CD4-positive, alpha-beta T cell (primary cell): ENCODE measurements at regions not wholly inside any gene's neighbourhood (a gene's known extent, or its start where the extent isn't known, plus 50 kb on each side); places are given as distances from the start of the nearest gene placed in this dataset.

ENCODE experiments used
- ATAC-seq: fragments of 200-7000 bp; cut with Tn5 transposase; one replicate; pipeline ENCODE4 v1.10.0; 2022; ENCODE audit warnings: mild to moderate bottlenecking; ENCODE audit not compliant: poor library complexity
- CTCF ChIA-PET: fragments of 350-600 bp; sonication (Branson Sonifier 250); formaldehyde crosslinking; loops from one replicate; lab custom pipeline; 2021; ENCODE audit warnings: antibody characterized with exemption, inconsistent platforms; lab: Charles Lee
- POLR2A ChIA-PET: fragments of 350-600 bp; sonication (Branson Sonifier 250); formaldehyde crosslinking; loops from one replicate; lab custom pipeline; 2021; ENCODE audit warnings: antibody characterized with exemption, inconsistent platforms; lab: Charles Lee
- DNase-seq, 14 experiments: peaks; one replicate each; pipeline ENCODE4 v3.0.0-alpha.2; 2013 to 2020; ENCODE audit warnings: mixed read lengths in 2 of 14
- H3K27ac ChIP-seq, 2 donors: one replicate each; pipeline versions ENCODE4 v1.5.1 to v1.7.0; 2013; ENCODE audit warnings: low read length in 2 of 2, low read depth in 1 of 2, mild to moderate bottlenecking in 1 of 2
- H3K27me3 ChIP-seq, 2 experiments: 1 replicate in 1 of 2; 2 replicates in 1 of 2; pipeline versions ENCODE4 v1.6.1 to v1.7.0; 2013; ENCODE audit warnings: low read length in 2 of 2, control low read depth in 1 of 2, mild to moderate bottlenecking in 1 of 2, moderate library complexity in 1 of 2; ENCODE audit not compliant: insufficient read depth in 2 of 2, control insufficient read depth in 1 of 2
- H3K36me3 ChIP-seq: one replicate; pipeline ENCODE4 v1.6.1; 2013; ENCODE audit warnings: low read length, control low read depth; ENCODE audit not compliant: insufficient read depth
- H3K4me1 ChIP-seq: one replicate; pipeline ENCODE4 v1.6.1; 2013; ENCODE audit warnings: low read length, control low read depth; ENCODE audit not compliant: insufficient read depth
- H3K4me3 ChIP-seq: one replicate; pipeline ENCODE4 v1.5.1; 2013; ENCODE audit warnings: mild to moderate bottlenecking, low read length, moderate library complexity
- H3K9me3 ChIP-seq, 2 experiments: 1 replicate in 1 of 2; 2 replicates in 1 of 2; pipeline versions ENCODE4 v1.6.1 to v1.7.0; 2013; ENCODE audit warnings: low read length in 2 of 2, mild to moderate bottlenecking in 2 of 2, control low read depth in 1 of 2, moderate library complexity in 1 of 2; ENCODE audit not compliant: control insufficient read depth in 1 of 2, insufficient read depth in 1 of 2
- H3K27ac Mint-ChIP-seq: one replicate; pipeline ENCODE4 v1.8.0; 2020; ENCODE audit warnings: mixed read lengths
- H3K27me3 Mint-ChIP-seq: one replicate; pipeline ENCODE4 v1.8.0; 2021; ENCODE audit warnings: mixed read lengths
- H3K36me3 Mint-ChIP-seq: one replicate; pipeline ENCODE4 v1.8.0; 2021; ENCODE audit warnings: low read depth, mixed read lengths
- H3K4me1 Mint-ChIP-seq: one replicate; pipeline ENCODE4 v1.8.0; 2021; ENCODE audit warnings: low read depth, mixed read lengths
- H3K4me3 Mint-ChIP-seq: one replicate; pipeline ENCODE4 v1.8.0; 2020; ENCODE audit warnings: mild to moderate bottlenecking, mixed read lengths
- H3K9me3 Mint-ChIP-seq: one replicate; pipeline ENCODE4 v1.8.0; 2020; ENCODE audit warnings: mixed read lengths
- intact Hi-C, 2 experiments: fragments of 100-400 bp; cut with DNase I in 1 of 2; cut with micrococcal nuclease in 1 of 2; formaldehyde crosslinking; loops; one replicate each; pipeline versions ENCODE4 v1.15.1 to v1.9.0; 2023 to 2025; cut with DNase I, micrococcal nuclease
- TF ChIP-seq, protein P1 (sequence below): fragments of 200-600 bp; IDR thresholded peaks from one replicate; pipeline ENCODE4 v1.8.0; 2022; ENCODE audit warnings: antibody characterized with exemption, mild to moderate bottlenecking

DNA sequence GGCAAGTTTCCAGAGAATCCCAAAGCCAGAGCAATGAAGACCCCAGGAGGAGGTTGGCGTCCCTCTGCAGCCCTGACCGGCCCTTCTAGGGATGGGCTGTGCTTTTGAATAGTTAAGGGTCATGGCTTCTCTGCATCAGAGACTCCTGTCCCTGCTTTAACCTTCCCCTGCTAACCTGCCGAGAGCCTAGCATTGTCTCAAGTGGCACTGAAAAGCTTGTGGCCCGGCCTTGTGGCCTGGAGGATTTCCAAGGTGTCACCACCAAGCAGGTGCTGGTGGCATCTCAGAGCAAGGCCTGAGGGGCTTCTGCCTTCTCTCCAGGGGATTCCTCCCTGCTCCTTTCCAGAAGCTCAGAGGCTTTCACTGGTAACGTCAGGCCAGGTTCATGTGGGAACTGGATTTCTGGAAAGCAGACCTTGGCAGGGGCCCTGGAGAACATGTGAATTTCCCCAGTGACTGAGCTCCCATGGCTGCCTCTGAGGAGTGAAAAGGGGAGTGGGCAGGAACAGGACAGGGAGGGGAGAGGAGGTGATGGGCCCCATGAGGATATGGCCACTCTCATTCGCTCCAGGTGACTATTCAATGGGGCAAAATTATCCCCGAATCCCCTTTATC is 409.9 kb downstream of the PTPRU start:
- TF ChIP-seq, protein P1, sequence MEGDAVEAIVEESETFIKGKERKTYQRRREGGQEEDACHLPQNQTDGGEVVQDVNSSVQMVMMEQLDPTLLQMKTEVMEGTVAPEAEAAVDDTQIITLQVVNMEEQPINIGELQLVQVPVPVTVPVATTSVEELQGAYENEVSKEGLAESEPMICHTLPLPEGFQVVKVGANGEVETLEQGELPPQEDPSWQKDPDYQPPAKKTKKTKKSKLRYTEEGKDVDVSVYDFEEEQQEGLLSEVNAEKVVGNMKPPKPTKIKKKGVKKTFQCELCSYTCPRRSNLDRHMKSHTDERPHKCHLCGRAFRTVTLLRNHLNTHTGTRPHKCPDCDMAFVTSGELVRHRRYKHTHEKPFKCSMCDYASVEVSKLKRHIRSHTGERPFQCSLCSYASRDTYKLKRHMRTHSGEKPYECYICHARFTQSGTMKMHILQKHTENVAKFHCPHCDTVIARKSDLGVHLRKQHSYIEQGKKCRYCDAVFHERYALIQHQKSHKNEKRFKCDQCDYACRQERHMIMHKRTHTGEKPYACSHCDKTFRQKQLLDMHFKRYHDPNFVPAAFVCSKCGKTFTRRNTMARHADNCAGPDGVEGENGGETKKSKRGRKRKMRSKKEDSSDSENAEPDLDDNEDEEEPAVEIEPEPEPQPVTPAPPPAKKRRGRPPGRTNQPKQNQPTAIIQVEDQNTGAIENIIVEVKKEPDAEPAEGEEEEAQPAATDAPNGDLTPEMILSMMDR = no peak
- ChIA-PET CTCF (no interaction called here), POLR2A (no interaction called here)

GRCh38 chr1:29645586-29645985 is 409.3 kb downstream of the PTPRU start:
- Mint-ChIP-seq H3K9me3 (no peaks in the 10 kb centered on the region), H3K27ac (no peak overlapping the region), H3K36me3 (no peaks in the 10 kb centered on the region), H3K27me3 (peaks cover 33% of the 10 kb centered on the region), H3K4me1 (no peaks in the 10 kb centered on the region), H3K4me3 (no peak overlapping the region)
- DNase-seq (no peak), ATAC-seq (no peak)
- Histone ChIP-seq H3K36me3 (no peaks in the 10 kb centered on the region), H3K9me3 (peaks cover 0 to 4% of the 10 kb centered on the region in 2 experiments), H3K27me3 (peaks cover 0 to 4% of the 10 kb centered on the region in 2 experiments), H3K27ac (no peak overlapping the region), H3K4me1 (no peaks in the 10 kb centered on the region), H3K4me3 (no peak overlapping the region)
- POLR2A ChIA-PET = no interaction called here
- TF ChIP-seq, protein P1 = no peak
- CTCF ChIA-PET = no interaction called here
- intact Hi-C loops = no loop called here

More for the DNA sequence above, 409.9 kb downstream of the PTPRU start:
- Mint-ChIP-seq H3K9me3 (no peaks in the 10 kb centered on the region), H3K36me3 (no peaks in the 10 kb centered on the region), H3K27ac (no peak overlapping the region), H3K4me3 (no peak overlapping the region), H3K4me1 (no peaks in the 10 kb centered on the region), H3K27me3 (peaks cover 36% of the 10 kb centered on the region)
- ATAC-seq (no peak), DNase-seq (no peak)
- Histone ChIP-seq H3K4me1 (no peaks in the 10 kb centered on the region), H3K27ac (no peak overlapping the region), H3K27me3 (peaks cover 0 to 4% of the 10 kb centered on the region in 2 experiments), H3K4me3 (no peak overlapping the region), H3K9me3 (peaks cover 0 to 4% of the 10 kb centered on the region in 2 experiments), H3K36me3 (no peaks in the 10 kb centered on the region)
- intact Hi-C loops = no loop called here

- no peaks in the 10 kb centered on the region for H3K36me3 Mint-ChIP-seq
- intact Hi-C loops = no loop called here
- POLR2A ChIA-PET = no interaction called here
- no peak overlapping the region for H3K4me3 ChIP-seq
- no peak overlapping the region for H3K27ac Mint-ChIP-seq
- CTCF ChIA-PET = no interaction called here
- no peaks in the 10 kb centered on the region for H3K4me1 ChIP-seq
- peaks cover 0 to 6% of the 10 kb centered on the region in 2 experiments for H3K9me3 ChIP-seq
- peaks cover 0 to 3% of the 10 kb centered on the region in 2 experiments for H3K27me3 ChIP-seq
- no peak overlapping the region for H3K4me3 Mint-ChIP-seq
- H3K9me3 Mint-ChIP-seq = no peaks in the 10 kb centered on the region
- ATAC-seq (no peak), DNase-seq (no peak)
- no peaks in the 10 kb centered on the region for H3K36me3 ChIP-seq
- no peaks in the 10 kb centered on the region for H3K4me1 Mint-ChIP-seq
- no peak overlapping the region for H3K27ac ChIP-seq
- peaks cover 30% of the 10 kb centered on the region for H3K27me3 Mint-ChIP-seq
- TF ChIP-seq, protein P1 = no peak
Observed at GRCh38 chr1:29644812-29645211, 408.5 kb downstream of the PTPRU start.
